SIG-M5 treated with dmso at 0.1 percent for 504 hours (cell line): ENCODE measurements at regions not wholly inside any gene's neighbourhood (a gene's known extent, or its start where the extent isn't known, plus 50 kb on each side); places are given as distances from the start of the nearest gene placed in this dataset.
A peak's percentile ranks its signal among the peaks of the same experiment; 100 is the strongest.

Experiments
- DNase-seq: peaks from one replicate; lab custom pipeline; 2025; ENCODE audit not compliant: unreplicated experiment; lab: John Stamatoyannopoulos, UW

- DNase-seq, result no peak
These were observed 551.1 kb downstream of the TNS1 start for GRCh38 chr2:217451666-217452065.

DNA sequence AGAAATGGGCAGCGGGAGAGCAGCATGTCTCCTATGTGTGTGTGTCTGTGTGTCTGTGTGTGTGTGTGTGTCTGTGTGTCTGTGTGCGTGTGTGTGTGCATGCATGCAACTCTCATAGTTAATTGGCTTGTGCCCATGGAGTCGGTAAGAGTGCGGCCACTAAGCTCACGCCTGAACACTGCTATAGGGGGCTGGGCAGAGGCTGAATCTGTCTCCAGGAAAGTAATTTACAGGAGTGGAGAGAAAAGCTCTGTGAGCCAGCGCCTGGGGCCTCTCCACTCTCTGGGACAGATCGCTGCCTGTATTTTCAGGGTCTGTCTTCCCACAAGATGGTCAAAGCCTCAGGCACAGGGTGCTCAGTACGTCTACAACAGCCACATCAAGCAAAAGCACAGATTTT is 553.4 kb downstream of the TNS1 start:
- no peak for DNase-seq

GRCh38 chr2:217448860-217449259 is 553.9 kb downstream of the TNS1 start:
- no peak for DNase-seq

GRCh38 chr2:217445723-217446122 is 557.1 kb downstream of the TNS1 start:
- no peak for DNase-seq

DNA sequence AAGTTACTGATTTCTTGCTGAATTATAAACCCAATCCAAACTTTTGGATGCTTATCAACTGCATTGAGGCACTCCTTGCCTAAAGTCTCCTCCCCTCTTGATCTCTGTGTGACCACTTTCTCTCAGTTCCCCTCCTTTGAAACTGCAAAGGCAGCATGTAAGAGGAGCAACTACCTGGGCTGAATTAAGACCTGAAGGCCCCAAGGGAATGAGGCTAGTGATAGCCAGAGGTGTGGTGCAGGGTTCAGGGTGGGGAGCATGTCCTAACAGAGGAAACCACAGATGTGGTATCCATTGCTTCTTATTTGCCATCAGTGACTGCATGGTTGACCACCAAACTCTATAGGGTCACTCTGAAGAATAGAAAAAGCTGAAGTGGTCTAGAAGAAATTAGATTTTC is 557.9 kb downstream of the TNS1 start:
- DNase-seq, result no peak

DNA sequence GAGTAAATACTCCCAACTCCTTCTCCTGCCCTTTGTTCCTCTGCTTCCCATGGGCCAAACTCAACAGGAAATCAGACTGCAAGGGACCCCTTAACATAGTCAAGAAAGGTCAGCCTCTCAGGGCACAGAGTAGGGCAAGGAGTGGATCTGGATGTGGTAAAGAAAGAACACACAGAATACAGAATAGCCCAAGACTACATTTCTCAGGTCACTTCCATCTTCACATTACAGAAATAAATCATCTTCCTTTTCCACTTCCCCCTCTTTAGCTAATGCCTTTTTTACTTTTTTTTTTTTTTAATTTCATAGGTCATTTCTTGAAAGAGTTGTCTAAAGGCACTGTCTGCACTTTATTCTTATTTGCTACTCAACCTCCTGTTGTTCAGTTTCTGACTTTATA is 558.3 kb downstream of the TNS1 start:
- DNase-seq, result no peak

- no peak for DNase-seq
These were observed 559.2 kb downstream of the TNS1 start for GRCh38 chr2:217443601-217444000.

DNA sequence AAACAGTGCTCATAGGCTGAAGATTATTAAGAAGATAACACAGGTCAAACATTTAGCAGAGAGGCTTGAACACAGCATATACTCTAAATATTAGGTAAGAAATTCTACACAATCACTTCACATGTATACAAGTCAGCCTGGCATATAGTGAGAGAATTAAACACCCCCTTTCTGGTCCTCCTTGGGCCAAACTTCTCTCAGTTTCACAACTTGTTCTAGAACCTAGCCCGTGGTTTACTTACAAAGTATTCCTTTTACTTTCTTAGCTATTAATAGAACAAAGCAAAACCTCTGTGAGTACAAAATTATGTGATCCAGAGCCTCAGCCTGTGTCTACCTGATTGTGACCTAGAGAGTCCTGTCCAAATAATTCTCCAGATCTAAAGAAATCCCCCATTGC is 562.8 kb downstream of the TNS1 start:
- no peak for DNase-seq

GRCh38 chr2:217438821-217439220 is 564.0 kb downstream of the TNS1 start:
- no peak for DNase-seq

GRCh38 chr2:217438136-217438535 is 564.7 kb downstream of the TNS1 start:
- no peak for DNase-seq

- DNase-seq, result no peak
These were observed 565.4 kb downstream of the TNS1 start for GRCh38 chr2:217437290-217437870.

DNA sequence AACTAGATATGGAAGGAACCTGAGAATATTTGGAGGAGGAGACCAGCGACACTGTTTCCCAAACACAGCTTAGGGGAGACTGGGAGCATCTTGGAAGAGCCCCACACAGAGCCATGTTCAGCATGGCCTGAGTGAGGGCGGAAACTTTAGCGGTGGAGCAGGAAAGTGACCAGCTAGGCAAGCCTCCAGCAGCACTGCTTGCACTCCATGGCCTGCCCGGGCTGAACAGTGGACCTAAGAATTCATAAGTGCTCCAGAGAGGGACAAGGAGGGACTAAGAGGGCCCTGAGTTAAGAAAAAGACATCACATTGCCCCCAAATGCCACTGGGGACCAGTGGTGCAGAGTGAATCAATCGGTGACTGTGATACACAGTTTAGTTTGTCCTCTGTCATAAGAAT is 566.4 kb downstream of the TNS1 start:
- no peak for DNase-seq

GRCh38 chr2:217434180-217434975 is 568.4 kb downstream of the TNS1 start:
- peak; percentile 48 for DNase-seq

- no peak for DNase-seq
These were observed 569.3 kb downstream of the TNS1 start for GRCh38 chr2:217433522-217433921.

- DNase-seq, result no peak
These were observed 571.1 kb downstream of the TNS1 start for GRCh38 chr2:217431577-217432269.

DNA sequence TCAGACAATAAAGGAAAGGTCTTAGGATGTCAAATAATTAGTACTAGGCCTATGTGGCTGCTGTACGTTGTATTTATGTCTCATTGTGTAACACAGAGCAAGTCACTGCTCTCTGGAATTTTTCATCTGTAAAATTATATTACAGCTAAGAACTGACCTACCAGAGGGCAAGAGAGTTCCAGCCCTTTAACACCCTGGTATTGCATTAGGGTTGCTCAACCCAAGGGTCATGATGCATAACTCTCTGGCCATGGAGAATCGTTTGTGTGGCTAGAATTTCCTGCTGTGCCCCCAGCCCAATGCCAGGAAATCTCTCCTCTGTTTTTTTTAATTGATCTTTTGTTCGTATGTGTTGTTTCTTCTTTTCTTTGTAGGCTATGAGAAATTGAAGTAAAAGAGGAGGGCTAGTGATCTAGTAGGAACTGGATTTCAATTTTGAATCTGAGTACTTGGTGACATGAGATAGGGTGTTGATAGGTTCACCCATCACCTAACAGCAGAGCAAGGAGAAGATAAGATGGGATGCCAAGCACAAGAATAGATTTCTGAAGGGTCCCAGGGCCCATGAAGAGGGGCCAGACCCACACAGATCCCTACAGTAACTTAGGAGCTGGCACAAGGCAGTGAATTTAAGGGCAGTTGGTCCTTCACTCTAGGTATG is 571.2 kb upstream of the TNP1 start:
- DNase-seq, result no peak

DNA sequence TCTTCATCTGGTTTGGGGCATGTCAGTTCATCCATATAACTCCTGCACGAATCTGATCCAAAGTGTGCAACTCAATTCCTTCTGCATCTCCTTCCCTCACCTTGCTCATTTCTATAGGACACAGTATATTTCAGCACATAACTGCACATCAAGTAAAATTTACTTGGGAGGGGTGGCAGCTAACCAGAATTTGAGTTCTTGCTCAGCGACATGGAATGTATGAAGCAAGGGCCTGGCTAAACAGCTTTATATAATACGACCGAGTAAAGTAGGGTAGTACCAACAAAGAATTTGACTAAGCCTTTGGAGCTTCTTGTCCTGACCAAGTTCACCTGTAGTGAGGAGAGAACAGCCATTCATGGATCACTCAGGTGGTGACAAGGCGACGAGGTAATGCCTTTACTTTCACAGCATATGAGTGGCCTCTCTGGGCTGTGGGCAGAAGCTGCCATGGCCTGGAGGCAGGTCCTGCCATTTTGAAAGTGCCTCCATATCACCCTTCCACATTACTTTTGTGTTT is 570.2 kb upstream of the TNP1 start:
- DNase-seq, result no peak

- no peak for DNase-seq
These were observed 562.0 kb upstream of the TNP1 start for GRCh38 chr2:217421834-217422233.

GRCh38 chr2:217420854-217421253 is 561.0 kb upstream of the TNP1 start:
- no peak for DNase-seq

DNA sequence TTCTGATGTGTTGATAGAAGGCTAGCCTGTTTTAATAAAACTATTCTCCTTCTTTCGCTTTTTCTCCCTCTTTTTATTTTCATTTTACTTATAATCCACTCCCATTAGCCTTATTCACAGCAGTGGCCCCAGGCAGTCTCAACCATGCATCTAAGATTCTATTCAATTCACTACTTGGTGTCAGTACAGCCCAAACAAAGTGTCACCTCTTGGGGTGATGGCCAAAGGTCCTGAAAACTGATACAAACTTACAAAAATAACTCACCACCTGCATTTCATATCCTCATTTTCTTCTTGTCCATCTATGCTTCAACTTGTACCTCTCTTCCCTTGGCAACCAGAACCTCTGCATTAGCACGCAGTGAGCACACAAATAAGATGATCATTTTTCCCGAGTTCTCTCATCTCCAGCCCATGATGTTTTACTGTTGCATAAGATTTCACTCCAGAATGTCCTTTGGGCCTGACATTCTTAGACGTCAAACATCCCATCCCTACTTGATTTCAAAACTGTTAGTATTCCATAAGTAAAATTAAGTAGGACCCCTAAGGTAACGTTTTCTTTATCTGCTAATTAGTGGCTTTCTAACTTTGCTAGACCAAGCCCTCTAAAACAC is 559.3 kb upstream of the TNP1 start:
- DNase-seq, result no peak

DNA sequence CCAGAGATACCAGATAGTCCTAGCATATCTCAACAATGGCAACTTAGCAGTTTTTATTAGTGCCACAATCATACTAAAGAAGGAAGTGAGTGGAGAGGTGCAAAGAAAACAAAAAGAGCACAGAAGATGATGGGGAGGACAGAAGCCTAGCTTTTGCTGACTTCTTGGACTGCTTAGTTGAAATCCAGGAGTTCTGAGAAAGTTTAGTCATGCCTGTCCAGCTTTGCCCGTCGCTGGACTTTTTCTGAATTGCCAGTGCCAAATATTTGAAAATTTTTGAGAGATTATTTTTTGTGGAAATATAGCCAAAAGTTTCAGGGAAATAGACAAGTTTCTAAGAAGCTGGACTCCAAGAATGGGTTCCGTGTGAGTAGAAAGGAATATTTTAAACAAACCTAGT is 558.7 kb upstream of the TNP1 start:
- DNase-seq, result no peak
